Neuron (in vitro differentiated cells): ENCODE measurements at regions not wholly inside any gene's neighbourhood (a gene's known extent, or its start where the extent isn't known, plus 50 kb on each side); places are given as distances from the start of the nearest gene placed in this dataset.
"Not testable (repeated sequence)": the region's sequence is repeated elsewhere in the genome, so short reads cannot be mapped to it uniquely, and the experiment has no call there.

Source experiments
- H2AFZ ChIP-seq: one replicate; pipeline ENCODE4 v1.6.1; 2013; ENCODE audit warnings: low read depth, mild to moderate bottlenecking, inconsistent platforms, low read length, moderate library complexity
- H3K27me3 ChIP-seq: one replicate; pipeline ENCODE4 v1.6.1; 2013; ENCODE audit warnings: low read length; ENCODE audit not compliant: insufficient read depth
- H3K36me3 ChIP-seq: one replicate; pipeline ENCODE4 v1.6.1; 2013; ENCODE audit warnings: low read length; ENCODE audit not compliant: insufficient read depth
- H3K4me1 ChIP-seq: one replicate; pipeline ENCODE4 v1.6.1; 2013; ENCODE audit warnings: low read length; ENCODE audit not compliant: insufficient read depth
- H3K4me3 ChIP-seq: 2 replicates; pipeline ENCODE4 v1.5.1; 2013; ENCODE audit warnings: mild to moderate bottlenecking, low read length, moderate library complexity
- H3K9me3 ChIP-seq: one replicate; pipeline ENCODE4 v1.6.1; 2013; ENCODE audit warnings: low read length

DNA sequence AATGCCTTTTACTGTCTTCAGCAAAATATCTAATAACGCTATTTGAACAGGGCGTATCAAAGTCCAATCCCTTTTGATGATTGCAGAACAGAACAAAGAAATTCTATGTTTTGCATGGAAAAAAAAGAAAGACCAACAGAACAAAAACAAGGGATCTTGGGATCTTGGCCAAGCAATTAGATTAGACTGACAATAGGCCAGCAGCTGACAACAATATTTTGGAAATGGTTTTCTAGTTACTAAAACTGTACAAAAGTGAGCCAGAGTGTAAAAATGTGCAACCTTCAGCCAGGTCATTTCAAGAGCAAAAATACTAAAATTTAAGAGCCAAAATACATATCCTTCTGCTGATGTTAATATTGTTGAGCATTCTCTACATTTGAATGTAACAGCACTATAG lies 716.5 kb upstream of the KCND2 start:
- Histone ChIP-seq H2AFZ (no peak overlapping the region), H3K36me3 (no peaks in the 10 kb centered on the region), H3K4me3 (no peak overlapping the region), H3K27me3 (no peaks in the 10 kb centered on the region), H3K9me3 (no peaks in the 10 kb centered on the region), H3K4me1 (no peaks in the 10 kb centered on the region)

DNA sequence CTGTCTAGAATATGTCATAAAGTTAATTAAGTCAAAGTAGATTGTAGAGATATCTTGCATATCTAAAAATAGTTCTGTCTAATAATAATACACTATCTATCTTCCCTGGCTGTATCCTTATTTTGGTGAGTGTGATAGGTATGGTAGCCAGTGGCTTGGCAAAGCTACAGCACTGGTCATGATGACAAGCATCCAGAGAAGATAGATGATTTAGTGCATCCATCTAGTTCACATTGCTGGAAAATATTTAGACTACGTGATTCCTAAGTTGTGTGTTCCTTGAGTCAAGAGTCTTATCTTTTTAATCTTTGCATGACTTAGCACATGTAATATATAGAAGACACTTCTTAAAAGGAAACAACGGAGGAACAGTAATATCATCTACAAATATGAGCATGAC lies 711.2 kb upstream of the KCND2 start:
- Histone ChIP-seq H3K27me3 (no peaks in the 10 kb centered on the region), H3K4me3 (no peak overlapping the region), H3K9me3 (no peaks in the 10 kb centered on the region), H3K36me3 (no peaks in the 10 kb centered on the region), H2AFZ (no peak overlapping the region), H3K4me1 (no peaks in the 10 kb centered on the region)

DNA sequence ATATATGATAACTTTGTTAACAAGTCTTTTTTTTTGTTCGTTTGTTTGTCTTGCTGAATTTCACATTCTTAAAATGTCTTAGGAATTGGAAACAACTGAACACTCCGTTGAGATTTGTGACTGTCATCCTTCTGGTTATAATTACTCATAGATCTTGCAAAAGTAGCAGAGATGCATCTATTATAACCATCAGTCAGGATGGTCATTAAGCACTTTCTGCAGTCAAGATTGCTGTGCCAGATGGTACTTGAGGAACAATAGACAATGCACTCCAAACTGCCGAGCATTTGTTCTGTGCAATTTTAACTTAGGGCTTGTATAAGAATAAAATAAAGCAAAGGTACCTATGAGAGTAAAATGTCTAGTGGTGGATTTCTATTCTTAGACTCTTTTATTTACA lies 710.1 kb upstream of the KCND2 start:
- Histone ChIP-seq H3K4me1 (no peaks in the 10 kb centered on the region), H2AFZ (no peak overlapping the region), H3K36me3 (no peaks in the 10 kb centered on the region), H3K9me3 (no peaks in the 10 kb centered on the region), H3K27me3 (no peaks in the 10 kb centered on the region), H3K4me3 (no peak overlapping the region)

DNA sequence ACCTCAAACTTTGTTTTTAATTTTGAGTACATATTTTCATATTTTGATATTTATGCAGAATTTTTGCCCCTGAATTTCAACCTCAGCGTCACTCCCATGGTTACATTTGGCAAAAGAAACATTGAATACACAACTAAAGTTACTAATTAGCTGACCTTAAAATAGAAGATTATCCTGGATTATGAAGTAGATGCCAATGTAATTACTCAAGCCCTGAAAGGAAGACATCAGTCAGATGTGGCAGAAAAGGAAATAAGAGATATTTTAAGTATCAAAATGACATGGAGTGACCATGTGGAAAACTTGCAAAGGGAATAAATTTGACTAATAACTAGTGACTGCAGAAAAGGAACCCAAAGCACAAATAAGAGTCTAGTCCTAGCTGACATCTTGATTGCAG lies 701.3 kb upstream of the KCND2 start:
- H3K36me3 ChIP-seq: no peaks in the 10 kb centered on the region
- H3K27me3 ChIP-seq: no peaks in the 10 kb centered on the region

DNA sequence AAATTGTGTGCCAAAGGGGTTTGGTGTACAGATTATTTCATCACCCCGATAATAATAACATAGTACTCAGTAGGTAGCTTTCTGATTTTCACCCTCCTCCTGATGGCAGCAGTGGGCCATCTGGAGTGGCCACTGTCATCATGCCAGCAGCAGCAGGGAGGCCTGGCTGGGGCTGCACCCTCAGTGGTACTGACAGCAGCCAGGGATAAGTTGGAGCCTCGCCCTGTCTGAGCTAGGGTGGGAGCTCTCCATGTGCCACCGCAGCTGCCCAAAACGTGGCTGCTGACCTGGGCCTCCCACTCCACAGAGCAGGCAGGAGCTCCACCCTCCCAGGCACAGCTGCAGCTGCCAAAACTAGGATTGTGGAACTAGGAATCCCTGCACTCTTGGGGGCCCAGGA lies 700.8 kb upstream of the KCND2 start:
- Histone ChIP-seq H3K4me3 (no peak overlapping the region), H2AFZ (no peak overlapping the region), H3K36me3 (no peaks in the 10 kb centered on the region), H3K4me1 (no peaks in the 10 kb centered on the region), H3K9me3 (no peaks in the 10 kb centered on the region), H3K27me3 (no peaks in the 10 kb centered on the region)

More for the DNA sequence above, 701.3 kb upstream of the KCND2 start:
- Histone ChIP-seq H3K9me3 (no peaks in the 10 kb centered on the region), H2AFZ (no peak overlapping the region), H3K4me1 (no peaks in the 10 kb centered on the region), H3K4me3 (no peak overlapping the region)

DNA sequence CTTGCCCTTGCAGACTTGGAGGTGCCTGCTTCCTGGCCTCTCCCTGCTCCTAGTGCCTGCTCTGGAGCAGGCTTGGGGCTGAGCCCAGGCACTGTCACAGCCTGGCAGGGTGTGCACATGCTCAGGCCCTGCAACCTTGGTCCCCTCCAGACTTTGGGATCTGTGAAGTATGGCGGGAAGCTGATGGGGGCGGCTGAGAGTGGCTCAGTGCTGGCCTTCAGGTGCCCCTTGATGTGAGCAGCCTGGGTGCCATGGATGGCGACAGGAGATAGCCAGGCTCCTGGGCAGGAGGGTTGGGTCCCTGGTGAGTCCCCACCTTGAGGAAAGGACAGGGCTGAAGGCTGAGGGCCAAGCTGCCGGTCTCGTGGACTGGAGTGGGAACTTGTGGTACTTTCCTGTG lies 700.4 kb upstream of the KCND2 start:
- no peak overlapping the region for H3K4me3 ChIP-seq
- no peaks in the 10 kb centered on the region for H3K9me3 ChIP-seq
- H2AFZ ChIP-seq: no peak overlapping the region
- no peaks in the 10 kb centered on the region for H3K4me1 ChIP-seq
- H3K27me3 ChIP-seq: no peaks in the 10 kb centered on the region
- H3K36me3 ChIP-seq: no peaks in the 10 kb centered on the region

DNA sequence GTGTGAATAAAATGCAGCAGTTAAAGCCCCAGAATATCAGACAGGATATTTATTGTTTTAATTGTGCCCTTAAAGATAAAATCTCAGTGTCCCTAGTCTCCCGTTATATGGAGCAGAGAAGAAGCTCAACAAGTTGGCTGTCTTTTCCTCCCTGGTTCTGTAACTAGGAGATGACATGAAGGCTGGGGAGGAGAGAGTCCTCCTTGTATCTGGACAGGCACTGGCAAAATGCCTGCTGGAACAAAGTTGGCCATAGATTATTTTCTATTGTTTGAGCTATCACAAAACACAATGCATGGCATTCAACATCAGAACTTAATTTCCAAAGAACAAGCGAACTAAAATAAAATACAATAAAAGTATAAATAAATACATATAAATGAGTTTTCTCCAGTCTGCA lies 694.9 kb upstream of the KCND2 start:
- no peaks in the 10 kb centered on the region for H3K4me1 ChIP-seq
- no peak overlapping the region for H3K4me3 ChIP-seq
- no peak overlapping the region for H2AFZ ChIP-seq
- no peaks in the 10 kb centered on the region for H3K27me3 ChIP-seq
- H3K36me3 ChIP-seq: no peaks in the 10 kb centered on the region
- no peaks in the 10 kb centered on the region for H3K9me3 ChIP-seq

DNA sequence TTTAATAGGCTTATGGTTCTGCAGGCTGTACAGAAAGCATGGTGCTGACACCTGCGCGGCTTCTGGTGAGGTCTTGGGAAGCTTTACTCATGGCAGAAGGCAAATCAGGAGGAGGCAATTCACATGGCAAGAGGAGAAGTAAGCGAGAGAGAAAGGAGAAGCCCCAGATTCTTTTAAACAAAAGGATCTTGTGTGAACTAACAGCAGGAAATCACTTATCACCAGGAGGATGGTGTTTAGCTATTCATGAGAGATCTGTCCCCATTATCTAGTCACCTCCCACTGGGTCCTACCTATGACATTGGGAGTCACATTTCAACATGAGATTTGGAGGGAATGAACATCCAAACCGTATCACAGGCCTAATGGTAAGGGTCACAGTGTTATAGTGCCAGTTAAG lies 678.0 kb upstream of the KCND2 start:
- H3K36me3 ChIP-seq: no peaks in the 10 kb centered on the region
- no peaks in the 10 kb centered on the region for H3K4me1 ChIP-seq
- no peaks in the 10 kb centered on the region for H3K9me3 ChIP-seq
- no peak overlapping the region for H2AFZ ChIP-seq
- H3K27me3 ChIP-seq: no peaks in the 10 kb centered on the region
- H3K4me3 ChIP-seq: no peak overlapping the region

DNA sequence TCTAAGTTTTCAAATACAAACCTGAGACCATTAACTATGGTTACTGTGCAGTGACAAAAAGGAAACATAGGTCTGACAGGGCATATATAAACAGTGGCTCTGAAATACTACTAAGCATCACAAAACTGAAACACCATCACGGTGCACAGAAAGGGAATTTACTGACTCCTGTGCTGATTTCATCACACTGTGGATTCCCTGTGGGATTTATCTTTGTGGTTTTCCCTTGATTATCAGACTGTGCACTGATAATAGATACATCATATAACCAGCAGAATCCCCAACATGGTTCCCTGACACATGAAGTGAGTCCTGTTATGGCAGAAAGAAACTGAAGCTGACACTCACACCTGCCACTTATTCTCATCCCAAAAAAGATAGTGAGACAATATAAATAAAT lies 676.3 kb upstream of the KCND2 start:
- H2AFZ ChIP-seq: no peak overlapping the region
- no peak overlapping the region for H3K4me3 ChIP-seq
- H3K36me3 ChIP-seq: no peaks in the 10 kb centered on the region
- no peaks in the 10 kb centered on the region for H3K9me3 ChIP-seq
- no peaks in the 10 kb centered on the region for H3K4me1 ChIP-seq
- H3K27me3 ChIP-seq: no peaks in the 10 kb centered on the region

DNA sequence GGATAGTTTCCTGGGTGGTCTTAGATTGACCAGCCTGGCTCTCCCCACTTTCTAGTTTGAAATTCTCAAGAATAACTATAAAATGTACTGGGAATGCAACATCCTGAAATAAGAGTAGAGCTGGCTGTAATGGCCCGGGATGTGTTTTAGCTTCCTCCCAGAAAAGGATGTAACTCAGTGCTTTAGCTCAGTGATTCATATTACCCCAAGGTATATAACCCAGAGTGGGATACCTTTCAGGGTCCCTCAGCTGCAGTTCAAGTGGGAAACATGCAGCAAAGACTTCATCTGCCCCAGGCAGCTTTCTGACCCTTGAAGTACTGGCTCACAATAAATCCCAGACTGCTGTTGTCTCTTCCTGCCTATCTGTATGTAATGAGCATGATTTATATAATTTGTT lies 666.7 kb upstream of the KCND2 start:
- no peaks in the 10 kb centered on the region for H3K27me3 ChIP-seq

DNA sequence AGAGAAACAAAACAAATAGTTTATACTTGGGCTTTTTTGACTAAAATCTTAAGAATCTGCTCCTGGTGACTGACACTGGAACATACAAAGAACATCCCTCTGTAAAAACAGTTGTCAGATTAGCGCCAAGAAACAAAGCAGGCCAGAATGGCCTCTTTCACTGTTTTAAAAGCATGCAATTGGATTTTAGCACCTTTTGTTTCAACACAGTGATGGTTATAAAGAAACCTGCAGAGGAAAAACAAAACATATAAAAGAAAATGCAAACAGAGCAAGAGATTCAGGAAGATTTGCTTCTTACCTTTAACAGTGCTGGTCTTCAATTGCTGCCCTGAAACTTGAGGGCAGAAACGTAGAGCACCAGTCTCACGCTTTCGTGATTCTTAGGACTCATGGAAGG lies 652.2 kb upstream of the KCND2 start:
- no peak overlapping the region for H2AFZ ChIP-seq
- H3K27me3 ChIP-seq: no peaks in the 10 kb centered on the region
- no peaks in the 10 kb centered on the region for H3K36me3 ChIP-seq
- no peaks in the 10 kb centered on the region for H3K4me1 ChIP-seq
- no peak overlapping the region for H3K4me3 ChIP-seq
- H3K9me3 ChIP-seq: no peaks in the 10 kb centered on the region

More for the DNA sequence above, 666.7 kb upstream of the KCND2 start:
- H3K4me1 ChIP-seq: no peaks in the 10 kb centered on the region
- no peak overlapping the region for H2AFZ ChIP-seq
- no peak overlapping the region for H3K4me3 ChIP-seq
- H3K9me3 ChIP-seq: no peaks in the 10 kb centered on the region
- H3K36me3 ChIP-seq: no peaks in the 10 kb centered on the region

DNA sequence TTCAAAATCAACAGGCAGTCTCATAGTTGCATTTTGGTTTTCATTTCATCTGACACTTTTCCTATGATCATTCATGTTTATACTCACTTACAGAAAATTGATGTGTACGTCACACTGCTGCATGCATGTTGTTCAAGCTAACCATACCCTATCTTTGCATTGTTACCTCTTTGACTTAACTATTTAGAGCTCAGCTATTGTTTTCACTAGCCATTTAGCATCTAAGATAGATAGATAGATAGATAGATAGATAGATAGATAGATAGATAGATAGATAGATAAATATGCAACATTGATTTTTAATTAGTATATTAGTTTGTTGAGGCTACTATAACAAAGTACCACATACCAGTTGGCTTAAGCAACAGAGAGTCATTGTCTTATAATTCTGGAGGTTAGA lies 649.5 kb upstream of the KCND2 start:
- Histone ChIP-seq H3K27me3 (no peaks in the 10 kb centered on the region), H2AFZ (no peak overlapping the region), H3K4me3 (no peak overlapping the region), H3K36me3 (no peaks in the 10 kb centered on the region), H3K9me3 (no peaks in the 10 kb centered on the region), H3K4me1 (no peaks in the 10 kb centered on the region)

DNA sequence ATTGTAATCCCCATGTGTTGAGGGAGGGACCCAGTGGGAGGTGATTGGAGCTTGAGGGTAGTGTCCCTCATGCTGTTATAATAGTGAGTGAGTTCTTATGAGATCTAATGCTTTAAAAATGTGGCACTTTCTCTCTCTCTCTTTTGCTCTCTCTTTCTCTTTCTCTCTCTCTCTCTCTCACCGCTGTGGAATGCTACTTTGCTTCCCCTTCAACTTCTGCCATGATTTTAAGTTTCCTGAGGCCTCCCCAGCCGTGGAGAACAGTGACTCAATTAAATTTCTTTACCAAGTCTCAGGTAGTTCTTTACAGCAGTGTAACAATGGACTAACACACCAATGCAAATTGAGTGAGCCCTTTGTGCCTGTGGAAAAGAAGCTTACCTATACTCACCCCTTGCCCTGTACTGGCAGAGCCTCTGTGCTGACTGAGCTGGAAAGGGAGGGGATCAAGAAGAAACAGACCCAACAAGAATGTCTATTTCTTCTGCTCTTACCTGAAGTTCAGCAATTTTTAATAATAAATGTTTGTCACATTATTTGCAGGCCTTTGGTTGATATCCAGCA lies 642.5 kb upstream of the KCND2 start:
- Histone ChIP-seq H3K9me3 (no peaks in the 10 kb centered on the region), H3K4me1 (no peaks in the 10 kb centered on the region), H3K36me3 (no peaks in the 10 kb centered on the region), H2AFZ (no peak overlapping the region), H3K4me3 (no peak overlapping the region), H3K27me3 (no peaks in the 10 kb centered on the region)

DNA sequence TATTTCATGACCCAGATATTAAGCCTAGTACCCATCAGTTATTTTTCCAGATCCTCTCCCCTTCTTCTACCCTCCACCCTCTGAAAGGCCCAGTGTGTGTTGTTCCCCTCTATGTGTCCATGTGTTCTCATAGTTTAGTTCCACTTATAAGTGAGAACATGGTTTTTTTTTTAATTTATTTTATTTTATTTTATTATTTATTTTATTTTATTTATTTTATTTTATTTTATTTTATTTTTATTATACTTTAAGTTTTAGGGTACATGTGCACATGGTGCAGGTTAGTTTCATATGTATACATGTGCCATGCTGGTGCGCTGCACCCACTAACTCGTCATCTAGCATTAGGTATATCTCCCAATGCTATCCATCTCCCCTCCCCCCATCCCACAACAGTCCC lies 639.2 kb upstream of the KCND2 start:
- not testable (repeated sequence) for H3K36me3 ChIP-seq, H3K4me1 ChIP-seq, H3K27me3 ChIP-seq

More for the DNA sequence above, 639.2 kb upstream of the KCND2 start:
- H2AFZ ChIP-seq, H3K9me3 ChIP-seq, H3K4me3 ChIP-seq: not testable (repeated sequence)
